Lower lobe of right lung (tissue), 2 donors: ENCODE measurements at regions not wholly inside any gene's neighbourhood (a gene's known extent, or its start where the extent isn't known, plus 50 kb on each side); places are given as distances from the start of the nearest gene placed in this dataset.

ENCODE experiments used
- ATAC-seq, 2 donors: fragments of 200-7000 bp; cut with Tn5 transposase; one replicate each; pipeline ENCODE4 v1.9.1; 2020 to 2022; ENCODE audit warnings: mild to moderate bottlenecking in 2 of 2, moderate library complexity in 2 of 2
- DNase-seq: peaks from one replicate; pipeline ENCODE4 v3.0.0-alpha.2; 2020
- H3K27ac ChIP-seq: fragments of 200-600 bp; one replicate; pipeline ENCODE4 v1.8.0; 2022
- H3K27me3 ChIP-seq: fragments of 200-600 bp; one replicate; pipeline ENCODE4 v1.8.0; 2022; ENCODE audit warnings: low read depth
- H3K36me3 ChIP-seq: fragments of 200-600 bp; one replicate; pipeline ENCODE4 v1.8.0; 2022; ENCODE audit warnings: mild to moderate bottlenecking
- H3K4me1 ChIP-seq: fragments of 200-600 bp; one replicate; pipeline ENCODE4 v1.8.0; 2022
- H3K4me3 ChIP-seq: fragments of 200-600 bp; one replicate; pipeline ENCODE4 v1.8.0; 2022; ENCODE audit warnings: mild to moderate bottlenecking
- H3K9me3 ChIP-seq: fragments of 200-600 bp; one replicate; pipeline ENCODE4 v1.8.0; 2022
- intact Hi-C: fragments of 100-400 bp; cut with DNase I; formaldehyde crosslinking; loops from one replicate; pipeline ENCODE4 v1.11.0; 2022
- TF ChIP-seq, protein P1 (sequence below): fragments of 200-600 bp; IDR thresholded peaks from one replicate; pipeline ENCODE4 v1.8.0; 2022; ENCODE audit warnings: antibody characterized with exemption, mild to moderate bottlenecking
- donor health status: DM: no; HTN: yes; CAD: no; lungs with severe emphysema.

DNA sequence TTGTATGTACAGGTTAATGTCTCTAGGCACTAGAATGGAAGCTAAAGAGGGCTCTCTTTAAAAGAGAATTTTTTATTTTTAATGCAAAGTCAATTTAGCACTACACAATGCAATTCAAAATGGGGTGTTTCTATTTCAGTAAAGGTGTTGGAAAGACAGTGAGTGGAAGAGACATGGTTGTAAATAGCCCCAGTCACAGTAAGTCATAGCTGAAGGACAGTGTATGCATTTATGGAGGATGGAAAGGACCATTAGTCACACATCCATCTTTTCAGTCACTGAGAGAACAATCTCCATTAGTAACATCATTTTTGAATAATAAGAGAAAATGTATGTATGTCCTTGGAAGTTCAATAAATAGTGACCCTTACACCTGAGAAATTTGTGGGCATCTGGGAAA is 148.0 kb downstream of the PDHA2 start:
- Histone ChIP-seq H3K9me3 (no peaks in the 10 kb centered on the region), H3K36me3 (no peaks in the 10 kb centered on the region), H3K27ac (no peak overlapping the region), H3K4me3 (no peak overlapping the region), H3K27me3 (no peaks in the 10 kb centered on the region), H3K4me1 (no peaks in the 10 kb centered on the region)
- intact Hi-C loops, result no loop called here
- TF ChIP-seq, protein P1, sequence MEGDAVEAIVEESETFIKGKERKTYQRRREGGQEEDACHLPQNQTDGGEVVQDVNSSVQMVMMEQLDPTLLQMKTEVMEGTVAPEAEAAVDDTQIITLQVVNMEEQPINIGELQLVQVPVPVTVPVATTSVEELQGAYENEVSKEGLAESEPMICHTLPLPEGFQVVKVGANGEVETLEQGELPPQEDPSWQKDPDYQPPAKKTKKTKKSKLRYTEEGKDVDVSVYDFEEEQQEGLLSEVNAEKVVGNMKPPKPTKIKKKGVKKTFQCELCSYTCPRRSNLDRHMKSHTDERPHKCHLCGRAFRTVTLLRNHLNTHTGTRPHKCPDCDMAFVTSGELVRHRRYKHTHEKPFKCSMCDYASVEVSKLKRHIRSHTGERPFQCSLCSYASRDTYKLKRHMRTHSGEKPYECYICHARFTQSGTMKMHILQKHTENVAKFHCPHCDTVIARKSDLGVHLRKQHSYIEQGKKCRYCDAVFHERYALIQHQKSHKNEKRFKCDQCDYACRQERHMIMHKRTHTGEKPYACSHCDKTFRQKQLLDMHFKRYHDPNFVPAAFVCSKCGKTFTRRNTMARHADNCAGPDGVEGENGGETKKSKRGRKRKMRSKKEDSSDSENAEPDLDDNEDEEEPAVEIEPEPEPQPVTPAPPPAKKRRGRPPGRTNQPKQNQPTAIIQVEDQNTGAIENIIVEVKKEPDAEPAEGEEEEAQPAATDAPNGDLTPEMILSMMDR, result no peak
- no peak for DNase-seq
- no peak for ATAC-seq

DNA sequence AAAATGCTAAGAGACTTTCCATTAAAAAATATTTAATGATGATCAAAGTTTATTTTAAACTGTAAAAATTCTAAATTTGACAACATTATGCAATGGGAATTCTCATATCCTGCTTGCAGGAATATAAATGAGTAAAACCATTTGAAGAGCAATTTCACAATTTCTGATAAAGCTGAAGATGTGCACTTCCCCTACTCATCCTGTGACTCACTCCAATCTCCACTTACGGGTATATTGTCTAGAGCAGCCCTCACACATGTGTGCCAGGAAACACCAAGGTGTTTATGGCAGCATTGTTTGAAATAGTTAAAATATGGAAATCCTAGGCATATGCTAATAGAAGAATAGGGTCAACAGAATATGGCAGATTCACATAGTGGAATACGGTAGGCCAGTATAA is 158.4 kb downstream of the PDHA2 start:
- H3K27me3 ChIP-seq, result no peaks in the 10 kb centered on the region
- H3K36me3 ChIP-seq, result no peaks in the 10 kb centered on the region
- no peak overlapping the region for H3K4me3 ChIP-seq
- intact Hi-C loops, result no loop called here
- TF ChIP-seq, protein P1, result no peak
- DNase-seq (no peak), ATAC-seq (no peak)
- H3K27ac ChIP-seq, result no peak overlapping the region
- no peaks in the 10 kb centered on the region for H3K9me3 ChIP-seq
- H3K4me1 ChIP-seq, result no peaks in the 10 kb centered on the region

DNA sequence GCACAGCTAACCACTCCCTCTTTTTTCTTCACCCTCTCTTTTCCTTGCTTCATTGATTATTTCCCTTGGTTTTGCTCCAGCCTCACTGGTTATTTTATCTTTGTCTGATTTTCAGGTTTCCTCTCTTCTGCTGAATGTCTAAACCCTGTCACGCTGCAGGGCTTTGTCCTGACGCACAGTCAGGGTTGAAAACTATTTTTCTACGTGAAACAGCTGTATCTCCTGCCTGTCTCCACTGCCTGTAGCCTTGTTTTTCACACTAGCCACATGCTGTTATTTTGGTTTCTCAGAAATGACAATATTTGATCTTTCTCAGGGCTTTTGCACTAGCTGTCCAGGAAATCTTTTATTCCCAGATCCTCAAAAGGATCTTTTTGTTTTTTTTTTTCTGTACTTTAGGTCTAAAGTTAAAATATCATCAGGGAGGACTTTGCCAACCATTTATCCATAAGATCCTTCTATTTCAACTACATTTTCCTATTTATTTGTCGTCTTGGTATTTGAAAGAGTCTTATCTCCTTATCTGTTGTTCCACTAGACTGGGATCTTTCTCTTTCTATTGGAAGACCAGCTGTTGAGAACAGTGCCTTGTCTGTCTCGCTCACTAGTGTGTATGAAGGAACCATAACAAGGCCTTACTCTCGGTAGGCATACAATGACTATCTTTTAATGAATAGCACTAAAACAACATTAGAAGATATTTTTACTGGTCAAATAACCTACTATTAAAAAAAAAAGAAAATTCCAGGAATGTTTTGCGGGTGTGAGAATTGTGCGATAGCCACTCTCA is 164.3 kb downstream of the PDHA2 start:
- ATAC-seq (no peak), DNase-seq (no peak)
- H3K27me3 ChIP-seq, result no peaks in the 10 kb centered on the region
- no peak overlapping the region for H3K27ac ChIP-seq
- H3K4me3 ChIP-seq, result no peak overlapping the region
- no peaks in the 10 kb centered on the region for H3K4me1 ChIP-seq
- H3K9me3 ChIP-seq, result no peaks in the 10 kb centered on the region
- TF ChIP-seq, protein P1, result no peak
- H3K36me3 ChIP-seq, result no peaks in the 10 kb centered on the region
- intact Hi-C loops, result no loop called here

DNA sequence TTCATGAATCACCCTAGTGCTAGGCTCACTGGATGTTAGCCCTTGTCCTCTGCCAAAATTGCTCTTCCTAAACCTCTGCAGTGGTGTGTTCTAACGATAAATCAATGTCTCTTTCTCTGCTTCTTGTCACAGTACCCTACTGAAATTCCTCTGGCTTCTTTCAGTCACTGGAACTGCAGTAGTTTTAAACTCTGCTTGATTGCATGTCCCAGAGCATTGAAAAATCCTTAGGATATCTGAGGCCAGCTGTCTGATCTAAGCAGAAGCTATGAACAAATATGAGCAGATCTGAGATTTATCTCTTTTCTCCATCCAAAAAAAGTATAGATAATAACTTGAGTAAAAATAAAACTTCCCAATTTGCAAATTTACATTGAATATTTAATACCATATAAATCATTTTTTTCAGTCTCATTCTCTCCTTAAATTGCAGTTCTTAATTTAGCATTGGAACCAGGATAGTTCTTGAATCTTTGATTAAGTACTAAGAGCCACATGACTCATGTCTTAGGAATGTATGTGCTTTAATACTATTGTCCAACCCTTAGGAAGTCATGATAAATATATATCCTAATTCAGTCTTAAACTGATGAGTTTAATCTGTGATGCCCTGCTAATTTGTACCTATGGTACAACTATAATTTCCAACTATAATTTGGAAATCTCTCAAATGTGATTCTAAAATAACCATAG is 169.7 kb downstream of the PDHA2 start:
- no peak for DNase-seq
- no peaks in the 10 kb centered on the region for H3K36me3 ChIP-seq
- H3K27ac ChIP-seq, result no peak overlapping the region
- no peaks in the 10 kb centered on the region for H3K27me3 ChIP-seq
- TF ChIP-seq, protein P1, result no peak
- H3K9me3 ChIP-seq, result no peaks in the 10 kb centered on the region
- intact Hi-C loops, result no loop called here
- no peaks in the 10 kb centered on the region for H3K4me1 ChIP-seq
- no peak for ATAC-seq
- H3K4me3 ChIP-seq, result no peak overlapping the region

GRCh38 chr4:96012687-96013086 is 172.8 kb downstream of the PDHA2 start:
- no peaks in the 10 kb centered on the region for H3K36me3 ChIP-seq
- TF ChIP-seq, protein P1, result no peak
- ATAC-seq (no peak), DNase-seq (no peak)
- H3K4me3 ChIP-seq, result no peak overlapping the region
- no peaks in the 10 kb centered on the region for H3K27me3 ChIP-seq
- H3K27ac ChIP-seq, result no peak overlapping the region
- H3K4me1 ChIP-seq, result no peaks in the 10 kb centered on the region
- intact Hi-C loops, result no loop called here
- no peaks in the 10 kb centered on the region for H3K9me3 ChIP-seq
